SK-MEL-5 (cell line): ENCODE measurements at regions not wholly inside any gene's neighbourhood (a gene's known extent, or its start where the extent isn't known, plus 50 kb on each side); places are given as distances from the start of the nearest gene placed in this dataset.

Experiments used
- DNase-seq: peaks from one replicate; pipeline ENCODE4 v3.0.0-alpha.2; 2016; ENCODE audit warnings: low read depth, low spot score
- in situ Hi-C: cut with HindIII; loops from 2 replicates; pipeline ENCODE4 v1.10.0; 2016; ENCODE audit warnings: low sequenced_read_pairs, high pct_unique_total_duplicates, low pct_unique_long_range_greater_than_20kb

- DNase-seq, result no peak
- in situ Hi-C loops, result no loop called here
Measured at GRCh38 chr4:185071236-185071811, 53.0 kb downstream of the HELT start.

- peak; percentile 51 for DNase-seq
- in situ Hi-C loops, result no loop called here
Measured at GRCh38 chr4:185079271-185079905, 61.1 kb downstream of the HELT start.

GRCh38 chr4:185080545-185080944 lies 62.3 kb downstream of the HELT start:
- no peak for DNase-seq
- in situ Hi-C loops, result no loop called here

- in situ Hi-C loops, result no loop called here
- DNase-seq, result no peak
Measured at GRCh38 chr4:185082561-185082960, 60.5 kb upstream of the SLC25A4 start.

GRCh38 chr4:185086053-185086452 lies 57.0 kb upstream of the SLC25A4 start:
- in situ Hi-C loops, result no loop called here
- DNase-seq, result no peak

GRCh38 chr4:185088899-185089298 lies 54.2 kb upstream of the SLC25A4 start:
- in situ Hi-C loops, result no loop called here
- DNase-seq, result no peak

GRCh38 chr4:185090592-185090991 lies 52.5 kb upstream of the SLC25A4 start:
- in situ Hi-C loops, result no loop called here
- no peak for DNase-seq

GRCh38 chr4:185092535-185093197 lies 50.4 kb upstream of the SLC25A4 start:
- in situ Hi-C loops, result no loop called here
- DNase-seq, result no peak
